GM18951 (cell line): ENCODE measurements at regions not wholly inside any gene's neighbourhood (a gene's known extent, or its start where the extent isn't known, plus 50 kb on each side); places are given as distances from the start of the nearest gene placed in this dataset.
"Not testable (repeated sequence)": the region's sequence is repeated elsewhere in the genome, so short reads cannot be mapped to it uniquely, and the experiment has no call there.

Source experiments
- POLR2A ChIP-seq: IDR thresholded peaks from 4 replicates; pipeline ENCODE4 v1.6.1; 2011; ENCODE audit warnings: mild to moderate bottlenecking; ENCODE audit not compliant: insufficient read length, insufficient read depth; ENCODE audit errors: extremely low read depth
- in situ Hi-C: fragments of 300-500 bp; cut with MboI; formaldehyde crosslinking; loops from one replicate; pipeline ENCODE4 v1.12.0; 2022; ENCODE audit warnings: low sequenced_read_pairs, mixed read lengths, inconsistent platforms; ENCODE audit not compliant: unreplicated experiment

DNA sequence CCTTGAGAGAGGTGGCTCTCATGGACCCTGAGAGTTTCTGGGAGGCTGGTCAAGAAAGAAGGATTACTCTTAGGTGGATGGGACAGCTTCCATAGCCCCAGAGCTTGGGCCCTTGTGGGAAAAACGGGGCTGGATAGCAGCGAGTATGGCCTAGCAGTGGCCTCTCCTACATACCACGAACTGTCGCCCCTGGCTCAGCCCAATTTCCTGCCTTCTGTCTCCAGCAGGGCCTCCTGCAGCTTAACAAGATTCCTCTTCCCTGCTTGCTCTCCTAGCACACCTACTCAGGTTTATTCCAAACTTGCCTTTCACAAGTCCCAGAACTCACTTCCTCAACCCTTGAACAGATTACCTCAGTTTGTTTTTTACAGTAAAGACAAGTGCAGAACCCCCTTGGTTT lies 139.7 kb upstream of the TPM1 start:
- TF ChIP-seq POLR2A: no peak
- in situ Hi-C loops: no loop called here

DNA sequence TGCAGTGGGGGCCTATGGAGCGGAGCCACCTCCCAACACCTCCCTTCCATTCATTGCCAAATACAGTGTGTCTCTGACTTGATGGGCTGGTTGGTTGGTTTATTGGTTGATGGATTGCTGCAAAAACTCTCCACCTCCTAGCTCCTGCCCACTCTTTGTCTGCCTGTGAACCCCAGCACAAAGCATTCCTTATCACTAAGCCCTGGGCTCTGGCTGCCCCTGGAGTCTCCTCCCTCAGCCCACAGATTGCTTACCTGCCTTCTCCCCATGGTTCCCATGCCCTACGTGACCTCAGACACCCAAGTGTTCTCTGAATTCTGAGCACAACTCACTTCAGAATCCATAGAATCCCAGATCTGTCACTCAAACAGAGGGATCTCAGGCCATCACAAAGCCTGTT lies 139.1 kb upstream of the TPM1 start:
- in situ Hi-C loops: no loop called here

DNA sequence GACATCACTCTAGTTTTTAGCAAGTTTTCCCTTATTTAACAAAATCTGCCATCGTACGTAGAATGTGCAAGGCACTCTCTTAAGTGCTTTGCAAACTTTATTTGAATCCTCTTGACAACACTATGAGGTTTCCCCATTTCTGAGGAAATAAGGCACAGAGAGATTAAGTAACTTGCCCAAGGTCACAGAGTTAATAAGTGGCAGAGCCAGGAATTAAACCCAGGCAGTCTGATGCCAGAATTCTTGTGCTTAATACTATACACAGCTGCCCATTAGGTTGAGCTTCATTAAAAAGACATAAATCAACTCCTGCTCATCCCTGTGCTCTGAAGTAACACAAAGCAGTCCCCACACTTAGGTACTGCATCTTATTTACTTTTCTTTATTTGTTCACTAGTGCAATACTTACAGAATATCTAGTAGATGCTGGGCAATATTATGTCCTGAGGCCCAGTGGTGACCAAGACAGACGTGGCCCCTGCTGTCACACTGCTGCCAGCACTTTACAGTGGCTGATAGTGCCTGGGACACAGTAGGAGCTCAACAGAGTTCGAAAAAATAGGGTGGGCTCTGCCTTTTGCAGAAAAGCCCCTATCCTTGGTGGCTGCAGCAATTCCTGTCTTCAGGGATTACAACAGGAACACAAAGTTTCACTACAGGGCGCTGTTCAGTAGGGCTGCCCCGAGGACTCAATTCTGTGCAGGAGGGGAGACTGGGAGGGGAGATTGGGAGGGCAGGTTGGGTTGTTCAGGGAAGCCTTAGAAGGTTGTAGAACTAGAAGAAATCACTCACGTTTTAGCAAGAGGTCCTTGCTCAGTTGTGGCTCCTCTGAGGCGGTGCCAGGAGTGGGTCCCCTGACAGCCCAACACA lies 138.3 kb upstream of the TPM1 start:
- no peak for TF ChIP-seq POLR2A
- in situ Hi-C loops: no loop called here

More for the DNA sequence above, 139.1 kb upstream of the TPM1 start:
- TF ChIP-seq POLR2A: no peak

GRCh38 chr15:62906627-62907026 lies 135.9 kb upstream of the TPM1 start:
- no peak for TF ChIP-seq POLR2A
- in situ Hi-C loops: no loop called here

GRCh38 chr15:62907275-62907674 lies 135.3 kb upstream of the TPM1 start:
- no peak for TF ChIP-seq POLR2A
- in situ Hi-C loops: no loop called here

- in situ Hi-C loops: not testable (repeated sequence)
These were observed 134.2 kb upstream of the TPM1 start for GRCh38 chr15:62908341-62908740.

DNA sequence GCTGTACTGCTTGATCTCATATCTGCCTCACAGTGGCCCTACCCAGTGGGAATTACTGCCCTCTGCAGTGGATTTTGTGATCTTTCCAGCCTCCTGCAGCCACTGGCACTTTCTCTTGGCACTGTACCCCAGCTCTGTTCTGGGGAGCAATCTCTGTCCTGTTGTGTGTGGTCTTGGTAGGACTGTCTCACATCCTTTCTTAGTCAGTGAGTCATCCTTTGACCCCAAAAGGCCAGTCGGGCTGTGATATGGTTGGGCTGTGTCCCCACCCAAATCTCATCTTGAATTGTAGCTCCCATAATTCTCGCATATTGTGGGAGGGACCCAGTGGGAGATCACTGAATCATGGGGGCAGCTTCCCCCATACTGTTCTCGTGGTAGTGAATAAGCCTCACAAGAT lies 133.3 kb upstream of the TPM1 start:
- TF ChIP-seq POLR2A: no peak
- in situ Hi-C loops: no loop called here

DNA sequence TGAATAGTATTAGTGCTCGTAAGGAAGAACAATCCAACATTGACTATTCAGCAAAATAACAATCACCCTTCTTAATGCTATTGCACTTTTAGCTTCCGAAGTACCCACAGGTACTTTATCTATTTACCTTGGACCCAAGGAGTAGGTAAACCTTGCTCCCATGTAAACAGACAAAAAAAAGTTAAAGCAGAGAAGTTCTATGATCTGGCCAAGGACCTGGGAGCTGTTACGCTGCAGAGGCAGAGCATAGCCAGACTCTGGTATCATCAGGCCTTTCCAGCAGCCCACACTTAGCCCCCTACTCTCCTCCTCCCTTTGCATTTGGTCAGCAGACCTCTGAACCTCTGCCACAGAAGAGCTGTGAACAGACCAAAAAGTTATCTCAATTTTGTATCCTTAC lies 130.3 kb upstream of the TPM1 start:
- TF ChIP-seq POLR2A: no peak
- in situ Hi-C loops: no loop called here

DNA sequence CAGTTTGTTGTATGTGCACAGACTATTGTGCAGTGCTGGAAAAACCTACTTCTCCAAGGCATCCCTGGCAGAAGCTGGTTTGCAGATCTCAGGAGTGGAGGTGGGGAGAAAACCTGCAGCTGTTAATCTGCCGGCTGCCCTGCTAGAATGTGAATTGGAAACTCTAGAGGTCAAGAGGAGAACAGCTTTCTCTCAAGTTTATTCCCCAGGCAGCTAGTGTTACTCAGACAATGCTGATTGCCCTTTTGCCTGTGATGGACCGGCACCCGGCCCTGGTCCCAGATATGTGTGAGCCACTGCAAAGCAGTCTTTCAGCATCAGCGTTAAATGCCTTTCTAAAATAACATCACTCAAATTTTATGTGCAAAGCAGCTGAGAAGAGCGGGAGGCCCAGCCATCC lies 129.7 kb upstream of the TPM1 start:
- in situ Hi-C loops: no loop called here

GRCh38 chr15:62913246-62913645 lies 129.3 kb upstream of the TPM1 start:
- in situ Hi-C loops: no loop called here
- no peak for TF ChIP-seq POLR2A

More for the DNA sequence above, 129.7 kb upstream of the TPM1 start:
- no peak for TF ChIP-seq POLR2A

DNA sequence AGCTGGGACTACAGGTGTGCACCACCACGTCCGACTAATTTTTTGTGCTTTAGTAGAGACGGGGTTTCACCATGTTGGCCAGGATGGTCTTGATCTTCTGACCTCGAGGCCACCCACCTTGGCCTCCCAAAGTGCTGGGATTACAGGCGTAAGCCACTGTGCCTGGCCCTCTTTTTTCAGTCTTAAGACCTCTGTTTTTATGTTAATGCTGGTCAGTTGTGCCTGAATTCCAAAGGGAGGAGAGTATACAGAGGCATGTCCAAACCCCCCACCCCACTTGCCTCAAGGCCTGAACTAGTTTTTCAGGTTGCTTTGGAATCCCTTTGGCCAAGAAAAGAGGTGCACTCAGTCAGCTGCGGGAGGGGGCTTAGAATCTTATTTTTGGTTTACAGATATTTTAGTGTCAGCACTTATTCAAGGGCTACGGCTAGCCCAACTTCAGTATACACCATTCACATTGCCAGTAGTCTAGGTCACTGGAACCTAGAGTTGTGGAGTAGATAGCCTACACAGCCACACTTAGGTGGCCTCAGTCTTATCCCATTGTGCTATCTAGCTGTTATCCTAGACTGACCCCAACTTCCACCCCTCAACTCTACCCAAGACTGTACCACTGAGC lies 128.0 kb upstream of the TPM1 start:
- no peak for TF ChIP-seq POLR2A
- in situ Hi-C loops: no loop called here

- no peak for TF ChIP-seq POLR2A
- in situ Hi-C loops: no loop called here
These were observed 121.7 kb upstream of the TPM1 start for GRCh38 chr15:62920682-62921502.

- in situ Hi-C loops: no loop called here
These were observed 120.0 kb upstream of the TPM1 start for GRCh38 chr15:62922514-62922913.

More at GRCh38 chr15:62922514-62922913, 120.0 kb upstream of the TPM1 start:
- TF ChIP-seq POLR2A: no peak
